ENCODE measurements at regions not wholly inside any gene's neighbourhood (a gene's known extent, or its start where the extent isn't known, plus 50 kb on each side); places are given as distances from the start of the nearest gene placed in this dataset.

- no peak for DNase-seq
- no peak overlapping the region for H3K4me3 Mint-ChIP-seq
- ChIA-PET POLR2A (no interaction called here), CTCF (no interaction called here)
- no peaks in the 10 kb centered on the region for H3K27me3 Mint-ChIP-seq
- peaks cover 3% of the 10 kb centered on the region for H3K4me1 Mint-ChIP-seq
- H3K36me3 Mint-ChIP-seq (ENCODE audit: low read depth), result no peaks in the 10 kb centered on the region
- no peak overlapping the region for H3K27ac Mint-ChIP-seq
- no peaks in the 10 kb centered on the region for H3K9me3 Mint-ChIP-seq
Observed at GRCh38 chr14:86501611-86502010, 971.7 kb downstream of the FLRT2 start.

GRCh38 chr14:86491743-86492142 is 961.8 kb downstream of the FLRT2 start:
- no peak for DNase-seq
- Mint-ChIP-seq H3K27me3 (no peaks in the 10 kb centered on the region), H3K9me3 (no peaks in the 10 kb centered on the region), H3K36me3 (ENCODE audit: low read depth) (no peaks in the 10 kb centered on the region), H3K4me1 (no peaks in the 10 kb centered on the region), H3K27ac (no peak overlapping the region), H3K4me3 (no peak overlapping the region)
- CTCF ChIA-PET, result no interaction called here
- POLR2A ChIA-PET, result no interaction called here

GRCh38 chr14:86481104-86481503 is 951.2 kb downstream of the FLRT2 start:
- H3K4me3 Mint-ChIP-seq, result no peak overlapping the region
- H3K9me3 Mint-ChIP-seq, result no peaks in the 10 kb centered on the region
- no peaks in the 10 kb centered on the region for H3K4me1 Mint-ChIP-seq
- no peaks in the 10 kb centered on the region for H3K27me3 Mint-ChIP-seq
- POLR2A ChIA-PET, result no interaction called here
- DNase-seq, result no peak
- H3K36me3 Mint-ChIP-seq (ENCODE audit: low read depth), result no peaks in the 10 kb centered on the region
- no peak overlapping the region for H3K27ac Mint-ChIP-seq
- CTCF ChIA-PET, result no interaction called here

- no peaks in the 10 kb centered on the region for H3K36me3 Mint-ChIP-seq (ENCODE audit: low read depth)
- H3K27me3 Mint-ChIP-seq, result no peaks in the 10 kb centered on the region
- DNase-seq, result no peak
- no peak overlapping the region for H3K27ac Mint-ChIP-seq
- no peak overlapping the region for H3K4me3 Mint-ChIP-seq
- H3K4me1 Mint-ChIP-seq, result no peaks in the 10 kb centered on the region
- H3K9me3 Mint-ChIP-seq, result no peaks in the 10 kb centered on the region
- POLR2A ChIA-PET, result no interaction called here
- CTCF ChIA-PET, result no interaction called here
Observed at GRCh38 chr14:86464341-86464740, 934.4 kb downstream of the FLRT2 start.

- no peaks in the 10 kb centered on the region for H3K4me1 Mint-ChIP-seq
- H3K27ac Mint-ChIP-seq, result no peak overlapping the region
- no peaks in the 10 kb centered on the region for H3K36me3 Mint-ChIP-seq (ENCODE audit: low read depth)
- H3K4me3 Mint-ChIP-seq, result no peak overlapping the region
- no peaks in the 10 kb centered on the region for H3K27me3 Mint-ChIP-seq
- ChIA-PET POLR2A (no interaction called here), CTCF (no interaction called here)
- DNase-seq, result peak; percentile 6
- no peaks in the 10 kb centered on the region for H3K9me3 Mint-ChIP-seq
Observed at GRCh38 chr14:86462193-86462753, 932.3 kb downstream of the FLRT2 start.

DNA sequence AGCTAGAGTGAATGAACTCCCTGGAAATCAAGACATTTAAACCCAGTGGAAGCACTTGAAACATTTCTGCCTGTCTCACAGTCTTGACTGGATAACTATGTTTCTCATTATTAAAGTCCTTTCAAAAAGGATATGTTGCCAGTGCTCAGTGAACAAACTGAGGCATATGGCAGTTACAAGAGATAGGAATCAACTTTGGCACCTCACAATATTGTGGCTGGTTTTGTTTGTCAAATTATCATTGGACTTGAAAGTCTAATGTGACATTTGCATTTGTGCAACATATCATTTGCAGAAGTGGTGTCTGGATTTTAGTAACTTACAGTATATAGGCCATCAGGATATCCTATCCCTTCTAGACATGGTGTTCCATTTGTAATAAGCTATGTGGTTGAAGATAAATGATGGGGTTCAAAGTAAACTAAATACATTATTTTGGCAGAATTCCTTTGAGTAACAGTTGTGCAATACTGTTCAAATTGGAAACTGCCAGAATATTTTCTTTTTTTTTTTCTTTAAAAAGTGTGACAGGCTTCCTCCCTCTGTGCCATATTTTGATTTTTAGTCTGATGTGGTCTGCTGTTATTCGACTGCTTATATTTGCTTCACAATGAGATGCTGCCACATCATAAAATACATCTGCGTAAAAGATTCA is 927.7 kb downstream of the FLRT2 start:
- no peak overlapping the region for H3K27ac Mint-ChIP-seq
- no peak for DNase-seq
- no peaks in the 10 kb centered on the region for H3K27me3 Mint-ChIP-seq
- no peaks in the 10 kb centered on the region for H3K9me3 Mint-ChIP-seq
- no peaks in the 10 kb centered on the region for H3K4me1 Mint-ChIP-seq
- CTCF ChIA-PET, result no interaction called here
- H3K4me3 Mint-ChIP-seq, result no peak overlapping the region
- H3K36me3 Mint-ChIP-seq (ENCODE audit: low read depth), result no peaks in the 10 kb centered on the region
- POLR2A ChIA-PET, result no interaction called here

DNA sequence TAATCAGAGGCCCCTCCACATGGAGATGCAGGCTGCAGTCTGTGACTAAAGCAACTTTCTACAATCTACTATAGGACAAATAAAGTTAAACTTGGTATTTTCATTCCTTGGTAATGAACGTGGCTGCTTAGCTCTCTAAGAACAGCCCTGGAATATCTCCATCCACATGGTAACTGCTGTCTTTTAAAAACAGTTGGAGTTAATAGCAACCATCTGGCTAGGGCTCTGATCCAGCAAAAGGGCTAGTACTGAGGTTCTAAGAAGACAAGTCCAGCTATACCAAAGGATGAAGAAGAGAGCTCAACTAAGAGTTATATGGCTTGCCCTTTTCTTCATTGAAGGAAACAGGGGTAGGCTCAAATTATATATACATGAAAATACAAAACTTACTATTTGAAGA is 920.1 kb downstream of the FLRT2 start:
- H3K4me1 Mint-ChIP-seq, result no peaks in the 10 kb centered on the region
- POLR2A ChIA-PET, result no interaction called here
- H3K27me3 Mint-ChIP-seq, result no peaks in the 10 kb centered on the region

DNA sequence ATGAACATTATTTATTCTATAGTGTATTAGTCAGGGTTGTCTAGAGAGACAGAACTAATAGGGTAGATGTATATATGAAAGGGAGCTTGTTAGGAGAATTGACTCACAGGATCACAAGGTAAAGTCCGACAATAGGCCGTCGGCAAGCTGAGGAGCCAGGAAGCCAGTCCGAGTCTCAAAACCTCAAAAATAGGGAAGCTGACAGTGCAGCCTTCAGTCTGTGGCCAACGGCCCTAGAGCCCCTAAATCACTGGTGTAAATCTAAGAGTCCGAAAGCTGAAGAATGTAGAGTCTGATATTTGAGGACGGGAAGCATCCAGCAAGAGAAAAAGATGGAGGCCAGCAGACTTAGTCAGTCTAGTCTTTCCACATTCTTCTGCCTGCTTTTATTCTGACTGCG is 912.2 kb downstream of the FLRT2 start:
- Mint-ChIP-seq H3K36me3 (ENCODE audit: low read depth) (no peaks in the 10 kb centered on the region), H3K9me3 (no peaks in the 10 kb centered on the region), H3K4me3 (no peak overlapping the region), H3K27ac (no peak overlapping the region), H3K4me1 (no peaks in the 10 kb centered on the region), H3K27me3 (no peaks in the 10 kb centered on the region)
- DNase-seq, result no peak
- ChIA-PET CTCF (no interaction called here), POLR2A (no interaction called here)

More for the DNA sequence above, 920.1 kb downstream of the FLRT2 start:
- H3K9me3 Mint-ChIP-seq, result no peaks in the 10 kb centered on the region
- CTCF ChIA-PET, result no interaction called here
- H3K4me3 Mint-ChIP-seq, result no peak overlapping the region
- H3K27ac Mint-ChIP-seq, result no peak overlapping the region
- no peaks in the 10 kb centered on the region for H3K36me3 Mint-ChIP-seq (ENCODE audit: low read depth)
- no peak for DNase-seq

DNA sequence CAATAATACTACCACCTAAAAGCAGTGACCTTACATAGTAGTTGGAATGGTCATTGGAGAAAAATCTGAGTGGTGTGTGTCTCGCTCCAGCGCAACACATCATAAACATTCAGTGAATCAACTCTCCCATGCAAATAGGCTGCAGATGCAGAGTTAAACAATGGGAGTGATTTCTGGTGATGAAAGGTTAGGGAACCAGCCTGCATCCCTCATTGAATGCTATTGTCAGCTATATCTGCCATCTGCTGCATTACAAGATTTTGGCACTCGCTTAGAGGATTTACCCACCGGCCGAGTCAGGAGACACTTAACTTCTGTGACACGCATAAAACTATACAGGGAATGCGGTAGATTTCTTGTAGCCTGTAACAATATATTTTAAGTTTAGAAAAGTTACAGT is 900.9 kb downstream of the FLRT2 start:
- ChIA-PET POLR2A (no interaction called here), CTCF (no interaction called here)
- Mint-ChIP-seq H3K9me3 (no peaks in the 10 kb centered on the region), H3K27ac (no peak overlapping the region), H3K36me3 (ENCODE audit: low read depth) (no peaks in the 10 kb centered on the region), H3K27me3 (no peaks in the 10 kb centered on the region), H3K4me3 (no peak overlapping the region), H3K4me1 (no peaks in the 10 kb centered on the region)
- DNase-seq, result no peak

- Mint-ChIP-seq H3K27me3 (no peaks in the 10 kb centered on the region), H3K9me3 (peaks cover 3% of the 10 kb centered on the region), H3K4me1 (no peaks in the 10 kb centered on the region), H3K27ac (no peak overlapping the region), H3K36me3 (ENCODE audit: low read depth) (no peaks in the 10 kb centered on the region), H3K4me3 (no peak overlapping the region)
- CTCF ChIA-PET, result no interaction called here
- POLR2A ChIA-PET, result no interaction called here
- DNase-seq, result no peak
Observed at GRCh38 chr14:86423214-86423613, 893.3 kb downstream of the FLRT2 start.

DNA sequence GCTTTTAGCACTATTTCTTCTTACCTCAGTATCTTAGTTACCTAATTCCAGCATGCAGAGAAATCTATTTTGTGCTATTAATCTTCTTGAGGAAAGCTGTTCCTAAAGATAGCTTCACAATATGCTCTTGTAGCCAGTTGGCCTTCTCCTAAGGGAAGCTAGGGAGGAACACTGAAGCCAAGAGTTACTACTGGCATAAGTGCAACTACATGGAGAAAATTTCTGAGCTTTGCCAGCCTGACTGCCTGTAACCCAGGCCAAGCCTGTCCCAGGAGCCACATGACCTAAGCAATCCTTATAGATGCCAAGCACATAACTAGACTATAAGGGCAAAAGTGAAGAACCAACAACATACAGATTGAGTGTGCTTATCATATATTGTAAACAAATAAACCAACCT is 890.2 kb downstream of the FLRT2 start:
- CTCF ChIA-PET, result no interaction called here
- H3K9me3 Mint-ChIP-seq, result peaks cover 6% of the 10 kb centered on the region
- H3K36me3 Mint-ChIP-seq (ENCODE audit: low read depth), result no peaks in the 10 kb centered on the region
- H3K27ac Mint-ChIP-seq, result no peak overlapping the region
- POLR2A ChIA-PET, result no interaction called here
- DNase-seq, result no peak
- H3K4me1 Mint-ChIP-seq, result no peaks in the 10 kb centered on the region
- H3K27me3 Mint-ChIP-seq, result no peaks in the 10 kb centered on the region
- H3K4me3 Mint-ChIP-seq, result no peak overlapping the region

GRCh38 chr14:86414146-86414545 is 884.2 kb downstream of the FLRT2 start:
- H3K4me1 Mint-ChIP-seq, result no peaks in the 10 kb centered on the region
- no peaks in the 10 kb centered on the region for H3K27me3 Mint-ChIP-seq
- no peak for DNase-seq
- CTCF ChIA-PET, result no interaction called here
- POLR2A ChIA-PET, result no interaction called here
- H3K4me3 Mint-ChIP-seq, result no peak overlapping the region
- no peak overlapping the region for H3K27ac Mint-ChIP-seq
- peaks cover 9% of the 10 kb centered on the region for H3K9me3 Mint-ChIP-seq
- no peaks in the 10 kb centered on the region for H3K36me3 Mint-ChIP-seq (ENCODE audit: low read depth)

DNA sequence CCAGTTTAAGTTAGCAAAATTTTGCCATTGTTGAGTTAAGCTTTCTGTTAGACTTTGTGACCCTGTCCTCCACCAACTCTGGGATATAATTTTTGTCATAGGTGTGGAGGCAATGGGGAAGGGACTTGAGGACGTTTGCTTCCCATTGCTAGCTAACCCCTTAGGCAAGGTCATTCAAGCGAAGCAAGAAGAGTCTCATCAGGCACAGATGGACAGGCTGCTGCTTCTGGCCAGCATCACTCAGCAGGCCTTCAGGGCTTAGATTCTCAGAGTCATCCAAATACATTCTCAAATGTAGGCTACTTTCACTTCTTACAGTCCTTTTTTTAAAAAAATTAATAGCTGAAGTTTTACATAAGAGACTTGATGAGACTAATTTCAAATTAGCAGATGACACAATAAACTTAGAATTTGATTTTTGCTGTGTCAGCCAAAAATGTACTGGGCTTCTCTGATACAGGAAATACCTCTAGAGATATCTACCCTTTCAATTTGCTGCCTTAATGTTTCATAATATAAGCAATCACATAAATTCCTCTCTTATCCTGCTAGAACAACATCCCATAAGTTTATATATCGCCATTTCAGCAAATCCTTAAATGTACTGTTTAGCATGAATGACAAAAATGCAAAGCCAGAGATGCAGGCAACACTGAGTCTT is 875.2 kb downstream of the FLRT2 start:
- CTCF ChIA-PET, result no interaction called here

DNA sequence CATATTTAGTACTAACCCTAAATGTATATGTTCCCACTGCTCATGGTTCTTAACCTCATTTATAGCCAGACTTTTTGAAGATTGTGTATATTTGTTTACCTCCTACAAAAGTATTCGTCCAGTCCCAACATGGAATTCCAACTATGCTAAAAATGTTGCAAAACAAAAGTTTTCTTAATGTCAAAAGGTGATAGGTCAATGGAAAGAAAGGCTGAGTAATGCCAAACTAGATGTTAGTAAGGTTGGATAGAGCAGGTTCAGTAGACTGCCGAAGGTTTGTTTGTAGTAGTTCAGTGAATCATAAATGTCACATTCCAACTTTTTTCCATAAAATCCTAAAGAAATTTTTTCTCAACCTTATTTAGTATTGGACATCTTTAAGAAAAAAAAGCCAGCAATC is 874.5 kb downstream of the FLRT2 start:
- ChIA-PET CTCF (no interaction called here), POLR2A (no interaction called here)
- no peaks in the 10 kb centered on the region for H3K36me3 Mint-ChIP-seq (ENCODE audit: low read depth)
- no peaks in the 10 kb centered on the region for H3K9me3 Mint-ChIP-seq
- H3K27ac Mint-ChIP-seq, result no peak overlapping the region
- no peak overlapping the region for H3K4me3 Mint-ChIP-seq
- no peak for DNase-seq
- no peaks in the 10 kb centered on the region for H3K27me3 Mint-ChIP-seq
- no peaks in the 10 kb centered on the region for H3K4me1 Mint-ChIP-seq

More for the DNA sequence above, 875.2 kb downstream of the FLRT2 start:
- no peaks in the 10 kb centered on the region for H3K36me3 Mint-ChIP-seq (ENCODE audit: low read depth)
- POLR2A ChIA-PET, result no interaction called here
- H3K4me3 Mint-ChIP-seq, result no peak overlapping the region
- no peaks in the 10 kb centered on the region for H3K4me1 Mint-ChIP-seq
- no peaks in the 10 kb centered on the region for H3K9me3 Mint-ChIP-seq
- H3K27me3 Mint-ChIP-seq, result no peaks in the 10 kb centered on the region
- H3K27ac Mint-ChIP-seq, result no peak overlapping the region
- no peak for DNase-seq
